Nephron progenitor cell (in vitro differentiated cells): ENCODE measurements at regions not wholly inside any gene's neighbourhood (a gene's known extent, or its start where the extent isn't known, plus 50 kb on each side); places are given as distances from the start of the nearest gene placed in this dataset.
"Not testable (repeated sequence)": the region's sequence is repeated elsewhere in the genome, so short reads cannot be mapped to it uniquely, and the experiment has no call there.

Source experiments
- DNase-seq: peaks from one replicate; pipeline ENCODE4 v3.0.0; 2021
- H3K27ac Mint-ChIP-seq: 2 replicates; pipeline ENCODE4 v1.8.0; 2021; ENCODE audit warnings: mild to moderate bottlenecking, moderate library complexity, mixed read lengths
- H3K27me3 Mint-ChIP-seq: 2 replicates; pipeline ENCODE4 v1.8.0; 2021; ENCODE audit warnings: mild to moderate bottlenecking, low read depth, mixed read lengths; ENCODE audit not compliant: poor library complexity
- H3K36me3 Mint-ChIP-seq: 2 replicates; pipeline ENCODE4 v1.8.0; 2021; ENCODE audit warnings: low read depth, mixed read lengths
- H3K4me1 Mint-ChIP-seq: 2 replicates; pipeline ENCODE4 v1.8.0; 2021; ENCODE audit warnings: mixed read lengths
- H3K4me3 Mint-ChIP-seq: 2 replicates; pipeline ENCODE4 v1.8.0; 2021; ENCODE audit warnings: mild to moderate bottlenecking, moderate library complexity, mixed read lengths
- H3K9me3 Mint-ChIP-seq: 2 replicates; pipeline ENCODE4 v1.8.0; 2021; ENCODE audit warnings: mild to moderate bottlenecking, moderate library complexity, mixed read lengths
- CTCF ChIP-seq: fragments of 200-600 bp; sonication (generic); IDR thresholded peaks from 2 replicates; pipeline ENCODE4 v1.5.0; 2021; ENCODE audit warnings: antibody characterized with exemption

GRCh38 chr18:35890323-35890722 is 82.2 kb upstream of the RMP24 start:
- Mint-ChIP-seq H3K36me3 (no peaks in the 10 kb centered on the region), H3K27me3 (peaks cover 11% of the 10 kb centered on the region), H3K4me3 (no peak overlapping the region), H3K4me1 (peaks cover 28% of the 10 kb centered on the region), H3K9me3 (peaks cover 21% of the 10 kb centered on the region), H3K27ac (no peak overlapping the region)
- no peak for TF ChIP-seq CTCF
- no peak for DNase-seq

GRCh38 chr18:35892118-35892517 is 80.4 kb upstream of the RMP24 start:
- Mint-ChIP-seq H3K36me3 (no peaks in the 10 kb centered on the region), H3K4me3 (no peak overlapping the region), H3K4me1 (peaks cover 28% of the 10 kb centered on the region), H3K9me3 (peaks cover 28% of the 10 kb centered on the region), H3K27me3 (peaks cover 11% of the 10 kb centered on the region), H3K27ac (no peak overlapping the region)
- no peak for TF ChIP-seq CTCF
- DNase-seq = no peak

GRCh38 chr18:35897481-35897880 is 75.0 kb upstream of the RMP24 start:
- H3K4me3 Mint-ChIP-seq, H3K27ac Mint-ChIP-seq, H3K36me3 Mint-ChIP-seq, H3K4me1 Mint-ChIP-seq, DNase-seq, H3K27me3 Mint-ChIP-seq: not testable (repeated sequence)
- peaks cover 49% of the 10 kb centered on the region for H3K9me3 Mint-ChIP-seq

- Mint-ChIP-seq H3K27me3 (peaks cover 5% of the 10 kb centered on the region), H3K4me1 (no peaks in the 10 kb centered on the region), H3K4me3 (no peak overlapping the region), H3K36me3 (no peaks in the 10 kb centered on the region), H3K27ac (no peak overlapping the region), H3K9me3 (peaks cover 9% of the 10 kb centered on the region)
- TF ChIP-seq CTCF = no peak
- DNase-seq = no peak
These were observed 68.0 kb upstream of the RMP24 start for GRCh38 chr18:35904389-35905037.

GRCh38 chr18:35905436-35905835 is 67.0 kb upstream of the RMP24 start:
- no peaks in the 10 kb centered on the region for H3K4me1 Mint-ChIP-seq
- no peak overlapping the region for H3K4me3 Mint-ChIP-seq
- H3K9me3 Mint-ChIP-seq = peaks cover 4% of the 10 kb centered on the region
- peaks cover 5% of the 10 kb centered on the region for H3K27me3 Mint-ChIP-seq
- no peak for DNase-seq
- no peak for TF ChIP-seq CTCF
- H3K27ac Mint-ChIP-seq = no peak overlapping the region
- no peaks in the 10 kb centered on the region for H3K36me3 Mint-ChIP-seq

- not testable (repeated sequence) for DNase-seq, H3K36me3 Mint-ChIP-seq, H3K27ac Mint-ChIP-seq, H3K4me3 Mint-ChIP-seq, H3K27me3 Mint-ChIP-seq, H3K4me1 Mint-ChIP-seq, H3K9me3 Mint-ChIP-seq
These were observed 66.2 kb upstream of the RMP24 start for GRCh38 chr18:35906291-35906690.

GRCh38 chr18:35910327-35910726 is 62.2 kb upstream of the RMP24 start:
- no peaks in the 10 kb centered on the region for H3K36me3 Mint-ChIP-seq
- H3K4me1 Mint-ChIP-seq = peaks cover 9% of the 10 kb centered on the region
- H3K4me3 Mint-ChIP-seq = no peak overlapping the region
- no peaks in the 10 kb centered on the region for H3K9me3 Mint-ChIP-seq
- TF ChIP-seq CTCF = no peak
- no peak for DNase-seq
- peaks cover 5% of the 10 kb centered on the region for H3K27me3 Mint-ChIP-seq
- H3K27ac Mint-ChIP-seq = no peak overlapping the region
